Loucy (cell line): ENCODE measurements at regions not wholly inside any gene's neighbourhood (a gene's known extent, or its start where the extent isn't known, plus 50 kb on each side); places are given as distances from the start of the nearest gene placed in this dataset.

Experiments used
- CTCF ChIP-seq: fragments of 200-600 bp; sonication (generic); conservative IDR thresholded peaks from 2 replicates; pipeline ENCODE4 v1.5.1; 2014; ENCODE audit warnings: mild to moderate bottlenecking, antibody characterized with exemption, low read length
- EZH2phosphoT487 ChIP-seq: fragments of 200-600 bp; IDR thresholded peaks from 2 replicates; pipeline ENCODE4 v1.6.1; 2018; ENCODE audit warnings: antibody characterized with exemption, mild to moderate bottlenecking, moderate library complexity, borderline replicate concordance

DNA sequence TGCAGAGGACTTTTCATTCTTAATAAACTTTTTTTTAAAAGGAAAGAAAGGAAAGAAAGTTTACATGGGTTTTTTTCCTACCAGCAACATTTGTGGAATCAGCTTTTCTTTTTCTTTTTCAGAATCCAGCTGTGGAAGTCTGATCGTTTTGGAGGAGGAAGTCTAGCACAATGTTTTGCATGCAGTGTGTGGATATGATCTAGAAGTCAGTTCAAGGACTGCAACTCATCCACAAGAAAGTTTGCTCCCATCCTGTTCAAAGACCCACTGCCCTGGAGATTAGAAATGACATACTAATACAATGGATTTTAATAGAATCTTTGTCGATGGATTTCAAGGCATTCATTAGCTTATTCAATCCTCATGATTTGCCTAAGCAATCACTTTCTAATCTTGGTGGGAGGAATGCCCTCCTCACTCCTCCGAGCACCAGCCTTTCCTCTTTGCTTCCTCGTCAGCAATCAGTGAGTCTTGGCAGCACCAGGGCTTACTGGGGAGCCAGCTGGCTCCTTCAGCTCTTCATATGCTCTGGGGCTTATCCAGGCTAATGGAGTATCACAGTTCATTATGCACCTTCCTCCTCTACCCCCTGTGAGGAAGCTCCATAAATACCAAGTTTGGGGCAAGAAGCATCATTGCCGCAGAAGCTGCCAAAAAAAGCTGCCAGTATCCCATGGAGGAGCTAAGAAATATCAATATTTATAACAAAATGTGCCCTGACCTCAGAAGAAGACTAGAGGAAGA lies 392.3 kb upstream of the PKN2 start:
- TF ChIP-seq CTCF = no peak
- TF ChIP-seq EZH2phosphoT487 = no peak
